Astrocyte (in vitro differentiated cells and primary cell): ENCODE measurements at regions not wholly inside any gene's neighbourhood (a gene's known extent, or its start where the extent isn't known, plus 50 kb on each side); places are given as distances from the start of the nearest gene placed in this dataset.
A peak's percentile ranks its signal among the peaks of the same experiment; 100 is the strongest.

ENCODE experiments used
- DNase-seq: peaks from one replicate; pipeline ENCODE4 v3.0.0-alpha.2; 2010; ENCODE audit warnings: low read depth
- FAIRE-seq: peaks from 2 replicates; lab custom pipeline; 2011; peaks lifted over from hg19 to GRCh38; lab: Jason Lieb, UNC
- H2AFZ ChIP-seq: 2 replicates; pipeline ENCODE4 v1.6.0; 2012; ENCODE audit warnings: low read depth, low read length, inconsistent platforms
- H3K27ac ChIP-seq: 2 replicates; pipeline ENCODE4 v1.5.1; 2011; ENCODE audit warnings: low read depth, low read length, inconsistent platforms
- H3K27me3 ChIP-seq: 2 replicates; pipeline ENCODE4 v1.6.0; 2011; ENCODE audit warnings: low read length, inconsistent platforms; ENCODE audit not compliant: insufficient read depth
- H3K36me3 ChIP-seq: 2 replicates; pipeline ENCODE4 v1.5.1; 2011; ENCODE audit warnings: low read length, inconsistent platforms; ENCODE audit not compliant: insufficient read depth
- H3K4me1 ChIP-seq: 2 replicates; pipeline ENCODE4 v1.5.1; 2011; ENCODE audit warnings: low read length, inconsistent platforms; ENCODE audit not compliant: insufficient read depth
- H3K4me2 ChIP-seq: 2 replicates; pipeline ENCODE4 v1.6.0; 2012; ENCODE audit warnings: low read length, inconsistent platforms
- H3K4me3 ChIP-seq: 2 replicates; pipeline ENCODE4 v1.5.1; 2011; ENCODE audit warnings: low read depth, mild to moderate bottlenecking, low read length, inconsistent platforms; ENCODE audit not compliant: insufficient read depth
- H3K79me2 ChIP-seq: 2 replicates; pipeline ENCODE4 v1.6.0; 2012; ENCODE audit warnings: mild to moderate bottlenecking, low read length, inconsistent platforms; ENCODE audit not compliant: insufficient read depth
- H3K9ac ChIP-seq: 2 replicates; pipeline ENCODE4 v1.6.0; 2012; ENCODE audit warnings: mild to moderate bottlenecking, low read length, inconsistent platforms
- H3K9me3 ChIP-seq: 2 replicates; pipeline ENCODE4 v1.5.1; 2012; ENCODE audit warnings: low read depth, mild to moderate bottlenecking, low read length, inconsistent platforms; ENCODE audit not compliant: insufficient read depth
- H4K20me1 ChIP-seq: 2 replicates; pipeline ENCODE4 v1.6.0; 2012; ENCODE audit warnings: low read length, inconsistent platforms; ENCODE audit not compliant: insufficient read depth
- H3K27ac Mint-ChIP-seq: one replicate; pipeline ENCODE4 v1.8.0; 2021; ENCODE audit warnings: mild to moderate bottlenecking, mixed read lengths; ENCODE audit not compliant: unreplicated experiment
- H3K27me3 Mint-ChIP-seq: one replicate; pipeline ENCODE4 v1.8.0; 2021; ENCODE audit warnings: low read depth, mixed read lengths; ENCODE audit not compliant: unreplicated experiment
- H3K36me3 Mint-ChIP-seq: one replicate; pipeline ENCODE4 v1.8.0; 2021; ENCODE audit warnings: low read depth, mixed read lengths; ENCODE audit not compliant: unreplicated experiment
- H3K4me1 Mint-ChIP-seq: one replicate; pipeline ENCODE4 v1.8.0; 2021; ENCODE audit warnings: low read depth, mixed read lengths; ENCODE audit not compliant: unreplicated experiment
- H3K4me3 Mint-ChIP-seq: one replicate; pipeline ENCODE4 v1.8.0; 2021; ENCODE audit warnings: mild to moderate bottlenecking, moderate library complexity, mixed read lengths; ENCODE audit not compliant: unreplicated experiment
- H3K9me3 Mint-ChIP-seq: one replicate; pipeline ENCODE4 v1.8.0; 2021; ENCODE audit warnings: mild to moderate bottlenecking, mixed read lengths; ENCODE audit not compliant: unreplicated experiment
- CTCF ChIP-seq: IDR thresholded peaks from 2 replicates; pipeline ENCODE4 v1.5.1; 2011; ENCODE audit warnings: low read depth, mild to moderate bottlenecking, inconsistent platforms, low read length, moderate library complexity; ENCODE audit not compliant: insufficient read depth
- EZH2 ChIP-seq: IDR thresholded peaks from 2 replicates; pipeline ENCODE4 v1.6.1; 2012; ENCODE audit warnings: mild to moderate bottlenecking, low read length, inconsistent platforms; ENCODE audit not compliant: insufficient read depth

GRCh38 chr2:42848265-42848664 is 55.9 kb upstream of the HAAO start:
- no peak overlapping the region for H3K27ac ChIP-seq
- H2AFZ ChIP-seq = no peak overlapping the region
- Mint-ChIP-seq H3K27me3 (peaks cover 20% of the 10 kb centered on the region), H3K36me3 (peaks cover 3% of the 10 kb centered on the region), H3K4me1 (peaks cover 4% of the 10 kb centered on the region), H3K9me3 (peaks cover 3% of the 10 kb centered on the region), H3K4me3 (no peak overlapping the region), H3K27ac (no peak overlapping the region)
- no peak overlapping the region for H3K9ac ChIP-seq
- no peak overlapping the region for H3K4me2 ChIP-seq
- H3K27me3 ChIP-seq = no peaks in the 10 kb centered on the region
- H3K36me3 ChIP-seq = no peaks in the 10 kb centered on the region
- H3K4me1 ChIP-seq = peaks cover 6% of the 10 kb centered on the region
- no peaks in the 10 kb centered on the region for H3K9me3 ChIP-seq
- TF ChIP-seq EZH2 = no peak
- TF ChIP-seq CTCF = no peak
- no peak for FAIRE-seq
- H3K4me3 ChIP-seq = no peak overlapping the region
- DNase-seq = no peak
- no peaks in the 10 kb centered on the region for H4K20me1 ChIP-seq
- no peaks in the 10 kb centered on the region for H3K79me2 ChIP-seq

GRCh38 chr2:42847596-42848151 is 55.3 kb upstream of the HAAO start:
- H3K27me3 Mint-ChIP-seq = peaks cover 20% of the 10 kb centered on the region
- H3K27ac Mint-ChIP-seq = no peak overlapping the region
- no peak overlapping the region for H3K4me2 ChIP-seq
- H3K36me3 ChIP-seq = no peaks in the 10 kb centered on the region
- FAIRE-seq (no peak), DNase-seq (no peak)
- H3K9me3 Mint-ChIP-seq = peaks cover 3% of the 10 kb centered on the region
- H4K20me1 ChIP-seq = no peaks in the 10 kb centered on the region
- no peak overlapping the region for H3K27ac ChIP-seq
- no peak for TF ChIP-seq CTCF
- no peak for TF ChIP-seq EZH2
- H3K9me3 ChIP-seq = no peaks in the 10 kb centered on the region
- H3K27me3 ChIP-seq = no peaks in the 10 kb centered on the region
- no peak overlapping the region for H3K4me3 Mint-ChIP-seq
- H3K4me1 ChIP-seq = peaks cover 6% of the 10 kb centered on the region
- H2AFZ ChIP-seq = no peak overlapping the region
- H3K9ac ChIP-seq = no peak overlapping the region
- no peaks in the 10 kb centered on the region for H3K79me2 ChIP-seq
- no peak overlapping the region for H3K4me3 ChIP-seq
- peaks cover 3% of the 10 kb centered on the region for H3K36me3 Mint-ChIP-seq
- peaks cover 4% of the 10 kb centered on the region for H3K4me1 Mint-ChIP-seq

- no peaks in the 10 kb centered on the region for H3K27me3 ChIP-seq
- TF ChIP-seq EZH2 = no peak
- no peak for TF ChIP-seq CTCF
- H4K20me1 ChIP-seq = no peaks in the 10 kb centered on the region
- H3K4me1 ChIP-seq = peaks cover 8% of the 10 kb centered on the region
- no peaks in the 10 kb centered on the region for H3K79me2 ChIP-seq
- H3K27ac ChIP-seq = no peak overlapping the region
- H3K27ac Mint-ChIP-seq = no peak overlapping the region
- H3K27me3 Mint-ChIP-seq = peaks cover 20% of the 10 kb centered on the region
- no peak overlapping the region for H3K9ac ChIP-seq
- FAIRE-seq (no peak), DNase-seq (no peak)
- no peaks in the 10 kb centered on the region for H3K36me3 ChIP-seq
- peaks cover 3% of the 10 kb centered on the region for H3K9me3 Mint-ChIP-seq
- peaks cover 5% of the 10 kb centered on the region for H3K4me1 Mint-ChIP-seq
- H3K9me3 ChIP-seq = no peaks in the 10 kb centered on the region
- no peak overlapping the region for H3K4me2 ChIP-seq
- peak overlapping the region; percentile 29 for H3K4me3 Mint-ChIP-seq
- peaks cover 3% of the 10 kb centered on the region for H3K36me3 Mint-ChIP-seq
- H3K4me3 ChIP-seq = no peak overlapping the region
- H2AFZ ChIP-seq = no peak overlapping the region
Observed at GRCh38 chr2:42846932-42847595, 54.7 kb upstream of the HAAO start.
